Smooth muscle cell (in vitro differentiated cells): ENCODE measurements at regions not wholly inside any gene's neighbourhood (a gene's known extent, or its start where the extent isn't known, plus 50 kb on each side); places are given as distances from the start of the nearest gene placed in this dataset.

Source experiments
- DNase-seq: peaks from one replicate; lab custom pipeline; 2025; ENCODE audit not compliant: unreplicated experiment; lab: John Stamatoyannopoulos, UW
- H2AFZ ChIP-seq: fragments of 200-600 bp; sonication (generic); 2 replicates; pipeline ENCODE4 v1.6.0; 2016; ENCODE audit warnings: antibody characterized with exemption, low read depth, mild to moderate bottlenecking
- H3F3A ChIP-seq: fragments of 200-600 bp; sonication (generic); 2 replicates; pipeline ENCODE4 v1.6.0; 2017; ENCODE audit warnings: antibody characterized with exemption, low read depth
- H3K27ac ChIP-seq: fragments of 200-600 bp; sonication (generic); 2 replicates; pipeline ENCODE4 v1.5.1; 2016; ENCODE audit warnings: low read depth, mild to moderate bottlenecking
- H3K27me3 ChIP-seq: fragments of 200-600 bp; sonication (generic); 2 replicates; pipeline ENCODE4 v1.6.1; 2016; ENCODE audit warnings: low read depth, mild to moderate bottlenecking
- H3K36me3 ChIP-seq: fragments of 200-600 bp; sonication (generic); 2 replicates; pipeline ENCODE4 v1.5.1; 2016; ENCODE audit warnings: low read depth
- H3K4me1 ChIP-seq: fragments of 200-600 bp; sonication (generic); 2 replicates; pipeline ENCODE4 v1.5.1; 2016; ENCODE audit warnings: low read depth
- H3K4me2 ChIP-seq: fragments of 200-600 bp; sonication (generic); 2 replicates; pipeline ENCODE4 v1.6.0; 2016; ENCODE audit warnings: mild to moderate bottlenecking
- H3K4me3 ChIP-seq: fragments of 200-600 bp; sonication (generic); 2 replicates; pipeline ENCODE4 v1.5.1; 2016; ENCODE audit warnings: mild to moderate bottlenecking
- H3K79me2 ChIP-seq: fragments of 200-600 bp; sonication (generic); 2 replicates; pipeline ENCODE4 v1.6.0; 2016; ENCODE audit warnings: low read depth, mild to moderate bottlenecking
- H3K9ac ChIP-seq: fragments of 200-600 bp; sonication (generic); 2 replicates; pipeline ENCODE4 v1.6.0; 2016; ENCODE audit warnings: low read depth
- H3K9me3 ChIP-seq: fragments of 200-600 bp; sonication (generic); replicated peaks from 2 replicates; pipeline ENCODE4 v1.5.1; 2016; ENCODE audit warnings: low read depth
- H4K20me1 ChIP-seq: fragments of 200-600 bp; sonication (generic); 2 replicates; pipeline ENCODE4 v1.6.0; 2016; ENCODE audit warnings: low read depth
- WGBS: methylation state at CpG from one replicate; pipeline ENCODE4 v1.1.7; 2016; ENCODE audit warnings: low lambda C conversion rate; 5-methylcytosine and 5-hydroxymethylcytosine counted together
- TF ChIP-seq, protein P1 (sequence below): fragments of 200-600 bp; sonication (generic); IDR thresholded peaks from 2 replicates; pipeline ENCODE4 v1.5.1; 2017; ENCODE audit warnings: borderline replicate concordance, mild to moderate bottlenecking, antibody characterized with exemption; ENCODE audit not compliant: insufficient read depth, poor library complexity, severe bottlenecking

DNA sequence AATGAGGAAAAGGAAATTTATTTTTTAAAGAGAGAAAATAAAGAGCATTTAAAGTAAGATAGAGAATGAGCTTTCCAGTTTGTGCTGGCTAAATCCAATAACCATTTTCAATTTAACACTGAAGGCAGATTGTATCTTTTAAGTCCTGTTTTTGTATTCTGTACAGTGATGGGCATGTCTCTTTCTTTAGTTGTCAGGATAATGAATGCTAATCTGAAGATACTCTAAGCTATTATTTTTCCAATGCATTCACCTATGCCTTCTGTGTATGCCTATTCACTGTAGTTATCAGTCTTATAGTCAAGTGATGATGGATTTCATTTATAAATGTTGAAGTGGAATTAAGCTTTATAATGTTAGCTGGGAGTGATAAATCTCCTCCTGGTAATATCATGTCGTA is 101.4 kb downstream of the DYNAP start:
- no peaks in the 10 kb centered on the region for H3K27me3 ChIP-seq
- TF ChIP-seq, protein P1, sequence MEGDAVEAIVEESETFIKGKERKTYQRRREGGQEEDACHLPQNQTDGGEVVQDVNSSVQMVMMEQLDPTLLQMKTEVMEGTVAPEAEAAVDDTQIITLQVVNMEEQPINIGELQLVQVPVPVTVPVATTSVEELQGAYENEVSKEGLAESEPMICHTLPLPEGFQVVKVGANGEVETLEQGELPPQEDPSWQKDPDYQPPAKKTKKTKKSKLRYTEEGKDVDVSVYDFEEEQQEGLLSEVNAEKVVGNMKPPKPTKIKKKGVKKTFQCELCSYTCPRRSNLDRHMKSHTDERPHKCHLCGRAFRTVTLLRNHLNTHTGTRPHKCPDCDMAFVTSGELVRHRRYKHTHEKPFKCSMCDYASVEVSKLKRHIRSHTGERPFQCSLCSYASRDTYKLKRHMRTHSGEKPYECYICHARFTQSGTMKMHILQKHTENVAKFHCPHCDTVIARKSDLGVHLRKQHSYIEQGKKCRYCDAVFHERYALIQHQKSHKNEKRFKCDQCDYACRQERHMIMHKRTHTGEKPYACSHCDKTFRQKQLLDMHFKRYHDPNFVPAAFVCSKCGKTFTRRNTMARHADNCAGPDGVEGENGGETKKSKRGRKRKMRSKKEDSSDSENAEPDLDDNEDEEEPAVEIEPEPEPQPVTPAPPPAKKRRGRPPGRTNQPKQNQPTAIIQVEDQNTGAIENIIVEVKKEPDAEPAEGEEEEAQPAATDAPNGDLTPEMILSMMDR = no peak
- no peak overlapping the region for H3K27ac ChIP-seq
- H3K4me3 ChIP-seq = no peak overlapping the region
- no peaks in the 10 kb centered on the region for H3F3A ChIP-seq
- H2AFZ ChIP-seq = no peak overlapping the region
- H3K79me2 ChIP-seq = no peaks in the 10 kb centered on the region
- no peaks in the 10 kb centered on the region for H4K20me1 ChIP-seq
- 89% methylated on average over 1 of the region's 1 CpG for WGBS
- no peaks in the 10 kb centered on the region for H3K4me1 ChIP-seq
- H3K9me3 ChIP-seq = no peaks in the 10 kb centered on the region
- H3K4me2 ChIP-seq = no peak overlapping the region
- DNase-seq = no peak
- H3K9ac ChIP-seq = no peak overlapping the region
- no peaks in the 10 kb centered on the region for H3K36me3 ChIP-seq

- H3F3A ChIP-seq = no peaks in the 10 kb centered on the region
- no peaks in the 10 kb centered on the region for H4K20me1 ChIP-seq
- no peak overlapping the region for H3K9ac ChIP-seq
- H3K27ac ChIP-seq = no peak overlapping the region
- H3K79me2 ChIP-seq = no peaks in the 10 kb centered on the region
- H3K9me3 ChIP-seq = no peaks in the 10 kb centered on the region
- TF ChIP-seq, protein P1 = no peak
- no peak overlapping the region for H3K4me2 ChIP-seq
- H3K36me3 ChIP-seq = no peaks in the 10 kb centered on the region
- DNase-seq = no peak
- no peaks in the 10 kb centered on the region for H3K4me1 ChIP-seq
- H3K27me3 ChIP-seq = no peaks in the 10 kb centered on the region
- 63% methylated on average over 4 of the region's 4 CpGs for WGBS
- H2AFZ ChIP-seq = no peak overlapping the region
- no peak overlapping the region for H3K4me3 ChIP-seq
Measured at GRCh38 chr18:54696616-54697293, 105.7 kb downstream of the DYNAP start.

- 82% methylated on average over 1 of the region's 1 CpG for WGBS
- no peak overlapping the region for H2AFZ ChIP-seq
Measured at GRCh38 chr18:54700580-54700979, 109.5 kb downstream of the DYNAP start.

More at GRCh38 chr18:54700580-54700979, 109.5 kb downstream of the DYNAP start:
- Histone ChIP-seq H3F3A (no peaks in the 10 kb centered on the region), H3K9ac (no peak overlapping the region), H4K20me1 (no peaks in the 10 kb centered on the region), H3K9me3 (no peaks in the 10 kb centered on the region), H3K79me2 (no peaks in the 10 kb centered on the region), H3K27ac (no peak overlapping the region), H3K4me2 (no peak overlapping the region), H3K27me3 (no peaks in the 10 kb centered on the region), H3K4me1 (no peaks in the 10 kb centered on the region), H3K36me3 (no peaks in the 10 kb centered on the region), H3K4me3 (no peak overlapping the region)
- TF ChIP-seq, protein P1 = no peak
- no peak for DNase-seq
